Keratinocyte (primary cell): ENCODE measurements at regions not wholly inside any gene's neighbourhood (a gene's known extent, or its start where the extent isn't known, plus 50 kb on each side); places are given as distances from the start of the nearest gene placed in this dataset.

ENCODE experiments used
- EZH2 ChIP-seq: IDR thresholded peaks from one replicate; pipeline ENCODE4 v1.6.1; 2012; ENCODE audit warnings: inconsistent platforms, mild to moderate bottlenecking, low read length, moderate library complexity
- TF ChIP-seq, protein P1 (sequence below), 3 experiments: IDR thresholded peaks in 1 of 3; conservative IDR thresholded peaks in 1 of 3; optimal IDR thresholded peaks in 1 of 3; 2 replicates in 2 of 3; 3 replicates in 1 of 3; pipeline versions ENCODE3 to v1.5.1; 2011; ENCODE audit warnings: low read length in 3 of 3, mild to moderate bottlenecking in 3 of 3, moderate library complexity in 2 of 3, control low read depth in 1 of 3, inconsistent platforms in 1 of 3; ENCODE audit not compliant: insufficient read depth in 2 of 3; ENCODE audit errors: extremely low read depth in 1 of 3

- TF ChIP-seq, protein P1, sequence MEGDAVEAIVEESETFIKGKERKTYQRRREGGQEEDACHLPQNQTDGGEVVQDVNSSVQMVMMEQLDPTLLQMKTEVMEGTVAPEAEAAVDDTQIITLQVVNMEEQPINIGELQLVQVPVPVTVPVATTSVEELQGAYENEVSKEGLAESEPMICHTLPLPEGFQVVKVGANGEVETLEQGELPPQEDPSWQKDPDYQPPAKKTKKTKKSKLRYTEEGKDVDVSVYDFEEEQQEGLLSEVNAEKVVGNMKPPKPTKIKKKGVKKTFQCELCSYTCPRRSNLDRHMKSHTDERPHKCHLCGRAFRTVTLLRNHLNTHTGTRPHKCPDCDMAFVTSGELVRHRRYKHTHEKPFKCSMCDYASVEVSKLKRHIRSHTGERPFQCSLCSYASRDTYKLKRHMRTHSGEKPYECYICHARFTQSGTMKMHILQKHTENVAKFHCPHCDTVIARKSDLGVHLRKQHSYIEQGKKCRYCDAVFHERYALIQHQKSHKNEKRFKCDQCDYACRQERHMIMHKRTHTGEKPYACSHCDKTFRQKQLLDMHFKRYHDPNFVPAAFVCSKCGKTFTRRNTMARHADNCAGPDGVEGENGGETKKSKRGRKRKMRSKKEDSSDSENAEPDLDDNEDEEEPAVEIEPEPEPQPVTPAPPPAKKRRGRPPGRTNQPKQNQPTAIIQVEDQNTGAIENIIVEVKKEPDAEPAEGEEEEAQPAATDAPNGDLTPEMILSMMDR (optimal IDR thresholded peaks at IDR 0.05 in 1 of 3, IDR thresholded peaks at IDR 0.05 in 1 of 3, conservative IDR thresholded peaks at IDR 0.05 in 1 of 3; ENCODE audit: extremely low read depth in 1 of 3, insufficient read depth in 2 of 3, low read length in 3 of 3): no peak
- no peak for TF ChIP-seq EZH2
Observed at GRCh38 chr15:92336419-92336987, 57.2 kb upstream of the ST8SIA2 start.
